ENCODE measurements at regions not wholly inside any gene's neighbourhood (a gene's known extent, or its start where the extent isn't known, plus 50 kb on each side); places are given as distances from the start of the nearest gene placed in this dataset.

- TF ChIP-seq POLR2A (IDR thresholded peaks at IDR 0.05; ENCODE audit: low read depth, low read length) = no peak
- DNase-seq (ENCODE audit: insufficient read length, low spot score) (no peak), FAIRE-seq (no peak)
Measured at GRCh38 chr2:216279459-216279858, 92.8 kb downstream of the MARCHF4 start.

DNA sequence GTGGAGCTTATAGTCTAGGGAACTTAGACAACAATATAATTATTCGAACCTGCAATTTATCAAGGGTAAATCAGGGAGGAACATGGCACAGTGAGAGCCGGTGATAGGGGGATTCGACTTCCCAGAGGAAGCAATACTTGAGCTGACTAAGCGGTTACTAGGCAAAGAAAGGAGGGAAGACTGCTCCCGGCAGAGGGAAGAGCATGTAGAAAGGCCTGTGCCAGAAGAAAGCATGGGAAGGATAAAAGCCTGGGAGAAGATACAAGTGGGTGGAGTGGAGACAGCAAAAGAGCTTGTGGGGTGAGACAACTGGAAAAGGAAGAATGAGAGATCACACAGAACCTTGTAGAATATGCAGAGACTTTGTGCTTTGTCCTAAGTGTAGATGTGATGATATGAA lies 93.3 kb downstream of the MARCHF4 start:
- DNase-seq (ENCODE audit: insufficient read length, low spot score) (no peak), FAIRE-seq (no peak)
- no peak for TF ChIP-seq POLR2A (IDR thresholded peaks at IDR 0.05; ENCODE audit: low read depth, low read length)

GRCh38 chr2:216275890-216276289 lies 96.4 kb downstream of the MARCHF4 start:
- FAIRE-seq (no peak), DNase-seq (ENCODE audit: insufficient read length, low spot score) (no peak)
- TF ChIP-seq POLR2A (IDR thresholded peaks at IDR 0.05; ENCODE audit: low read depth, low read length) = no peak

- no peak for FAIRE-seq
- peak; percentile 18 for DNase-seq (ENCODE audit: insufficient read length, low spot score)
- TF ChIP-seq POLR2A (IDR thresholded peaks at IDR 0.05; ENCODE audit: low read depth, low read length) = no peak
Measured at GRCh38 chr2:216274194-216274840, 98.0 kb downstream of the MARCHF4 start.

- DNase-seq (ENCODE audit: insufficient read length, low spot score) = no peak
- TF ChIP-seq POLR2A (IDR thresholded peaks at IDR 0.05; ENCODE audit: low read depth, low read length) = no peak
- no peak for FAIRE-seq
Measured at GRCh38 chr2:216261042-216261537, 111.2 kb downstream of the MARCHF4 start.

DNA sequence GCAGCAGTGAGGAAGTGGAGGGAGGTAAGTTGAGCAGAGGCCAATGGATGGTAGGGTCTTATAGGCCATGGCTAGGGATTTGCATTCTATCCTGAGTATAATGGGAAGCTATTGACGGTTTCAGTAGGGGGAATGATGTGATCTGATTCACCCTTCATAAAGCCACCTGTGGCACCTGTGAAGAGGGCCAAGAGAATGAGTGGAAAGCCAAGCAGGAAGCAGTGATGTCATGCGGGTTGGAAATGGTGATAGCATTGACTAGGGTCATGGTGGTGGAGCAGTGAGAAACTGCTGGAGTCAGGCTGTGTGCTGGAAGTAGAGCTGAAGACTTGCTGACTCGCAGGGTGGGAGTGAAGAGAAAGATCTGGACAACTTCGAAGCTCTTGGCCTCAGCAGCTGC lies 111.7 kb downstream of the MARCHF4 start:
- DNase-seq (ENCODE audit: insufficient read length, low spot score) (no peak), FAIRE-seq (no peak)
- no peak for TF ChIP-seq POLR2A (IDR thresholded peaks at IDR 0.05; ENCODE audit: low read depth, low read length)

- DNase-seq (ENCODE audit: insufficient read length, low spot score) (no peak), FAIRE-seq (no peak)
- no peak for TF ChIP-seq POLR2A (IDR thresholded peaks at IDR 0.05; ENCODE audit: low read depth, low read length)
Measured at GRCh38 chr2:216259081-216259480, 113.2 kb downstream of the MARCHF4 start.

DNA sequence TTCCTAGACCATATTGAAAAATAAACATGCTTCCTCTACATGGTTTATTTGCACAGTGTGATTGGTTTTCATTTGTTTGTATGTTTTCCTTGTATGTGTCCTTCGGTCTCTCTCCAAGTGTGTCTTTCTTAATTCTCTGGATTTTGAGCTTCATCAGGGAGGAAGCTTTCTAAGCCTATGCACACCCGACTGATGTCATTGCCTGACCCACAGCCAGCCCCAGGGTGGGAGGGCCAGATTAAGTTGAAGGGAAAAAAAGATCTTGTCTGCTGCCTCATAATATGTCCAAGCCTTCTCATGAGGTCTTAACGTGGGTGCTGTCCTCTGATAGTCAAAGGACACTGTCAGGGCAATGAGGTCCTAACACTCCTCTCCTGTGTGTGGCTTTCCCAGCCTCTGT lies 115.2 kb downstream of the MARCHF4 start:
- no peak for DNase-seq (ENCODE audit: insufficient read length, low spot score)
- TF ChIP-seq POLR2A (IDR thresholded peaks at IDR 0.05; ENCODE audit: low read depth, low read length) = no peak
- no peak for FAIRE-seq

All from H54 (cell line).